ENCODE measurements at regions not wholly inside any gene's neighbourhood (a gene's known extent, or its start where the extent isn't known, plus 50 kb on each side); places are given as distances from the start of the nearest gene placed in this dataset.

DNA sequence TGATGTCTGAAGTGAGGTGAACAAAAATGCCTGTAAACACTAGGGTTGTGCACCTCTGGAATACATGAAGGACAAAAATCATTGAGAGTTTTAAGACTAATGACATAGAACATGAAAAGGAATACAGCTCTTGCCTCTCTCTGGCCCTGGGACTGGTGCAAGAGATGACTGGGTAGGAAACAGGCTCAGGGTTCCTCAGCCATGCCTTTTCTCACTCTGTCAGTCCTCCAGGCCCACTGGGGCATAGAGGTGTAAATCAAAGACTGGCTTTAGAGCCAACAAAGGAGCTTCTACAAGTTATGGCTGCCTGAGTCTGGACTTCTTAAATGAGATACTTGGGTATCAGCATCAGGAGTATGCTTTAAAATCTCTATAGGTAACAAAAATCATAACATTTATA, 554.7 kb upstream of the KCNMB2 start:
- TF ChIP-seq EZH2phosphoT487 (IDR thresholded peaks at IDR 0.05; ENCODE audit: low read length), result no peak
- TF ChIP-seq, protein P1, sequence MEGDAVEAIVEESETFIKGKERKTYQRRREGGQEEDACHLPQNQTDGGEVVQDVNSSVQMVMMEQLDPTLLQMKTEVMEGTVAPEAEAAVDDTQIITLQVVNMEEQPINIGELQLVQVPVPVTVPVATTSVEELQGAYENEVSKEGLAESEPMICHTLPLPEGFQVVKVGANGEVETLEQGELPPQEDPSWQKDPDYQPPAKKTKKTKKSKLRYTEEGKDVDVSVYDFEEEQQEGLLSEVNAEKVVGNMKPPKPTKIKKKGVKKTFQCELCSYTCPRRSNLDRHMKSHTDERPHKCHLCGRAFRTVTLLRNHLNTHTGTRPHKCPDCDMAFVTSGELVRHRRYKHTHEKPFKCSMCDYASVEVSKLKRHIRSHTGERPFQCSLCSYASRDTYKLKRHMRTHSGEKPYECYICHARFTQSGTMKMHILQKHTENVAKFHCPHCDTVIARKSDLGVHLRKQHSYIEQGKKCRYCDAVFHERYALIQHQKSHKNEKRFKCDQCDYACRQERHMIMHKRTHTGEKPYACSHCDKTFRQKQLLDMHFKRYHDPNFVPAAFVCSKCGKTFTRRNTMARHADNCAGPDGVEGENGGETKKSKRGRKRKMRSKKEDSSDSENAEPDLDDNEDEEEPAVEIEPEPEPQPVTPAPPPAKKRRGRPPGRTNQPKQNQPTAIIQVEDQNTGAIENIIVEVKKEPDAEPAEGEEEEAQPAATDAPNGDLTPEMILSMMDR (IDR thresholded peaks at IDR 0.05; ENCODE audit: low read length), result no peak
- no peak for TF ChIP-seq EZH2 (optimal IDR thresholded peaks at IDR 0.05; ENCODE audit: low read depth, low read length)

Measured in MM.1S (cell line).